ENCODE measurements at regions not wholly inside any gene's neighbourhood (a gene's known extent, or its start where the extent isn't known, plus 50 kb on each side); places are given as distances from the start of the nearest gene placed in this dataset.

- no peak for TF ChIP-seq CTCF (IDR thresholded peaks at IDR 0.05; ENCODE audit: unreplicated experiment)
- H3K27ac Mint-ChIP-seq (ENCODE audit: unreplicated experiment): no peak overlapping the region
- H3K27me3 Mint-ChIP-seq (ENCODE audit: unreplicated experiment): peaks cover 6% of the 10 kb centered on the region
- DNase-seq (ENCODE audit: low spot score): no peak
- H3K36me3 Mint-ChIP-seq (ENCODE audit: low read depth, unreplicated experiment): peaks cover 5% of the 10 kb centered on the region
- no peaks in the 10 kb centered on the region for H3K9me3 Mint-ChIP-seq (ENCODE audit: unreplicated experiment)
- peaks cover 55% of the 10 kb centered on the region for H3K4me1 Mint-ChIP-seq (ENCODE audit: unreplicated experiment)
- H3K4me3 Mint-ChIP-seq (ENCODE audit: unreplicated experiment): no peak overlapping the region
Measured at GRCh38 chr10:110397856-110398255, 93.1 kb upstream of the SMNDC1 start.

GRCh38 chr10:110398419-110399105 lies 93.8 kb upstream of the SMNDC1 start:
- Mint-ChIP-seq H3K9me3 (ENCODE audit: unreplicated experiment) (no peaks in the 10 kb centered on the region), H3K27me3 (ENCODE audit: unreplicated experiment) (peaks cover 6% of the 10 kb centered on the region), H3K27ac (ENCODE audit: unreplicated experiment) (peak overlapping the region; percentile 27), H3K36me3 (ENCODE audit: low read depth, unreplicated experiment) (peaks cover 5% of the 10 kb centered on the region), H3K4me3 (ENCODE audit: unreplicated experiment) (no peak overlapping the region), H3K4me1 (ENCODE audit: unreplicated experiment) (peaks cover 48% of the 10 kb centered on the region)
- TF ChIP-seq CTCF (IDR thresholded peaks at IDR 0.05; ENCODE audit: unreplicated experiment): no peak
- no peak for DNase-seq (ENCODE audit: low spot score)

GRCh38 chr10:110399106-110399964 lies 94.6 kb upstream of the SMNDC1 start:
- peaks cover 40% of the 10 kb centered on the region for H3K4me1 Mint-ChIP-seq (ENCODE audit: unreplicated experiment)
- peaks cover 5% of the 10 kb centered on the region for H3K36me3 Mint-ChIP-seq (ENCODE audit: low read depth, unreplicated experiment)
- H3K27ac Mint-ChIP-seq (ENCODE audit: unreplicated experiment): peak overlapping the region; percentile 27
- no peaks in the 10 kb centered on the region for H3K9me3 Mint-ChIP-seq (ENCODE audit: unreplicated experiment)
- no peak for TF ChIP-seq CTCF (IDR thresholded peaks at IDR 0.05; ENCODE audit: unreplicated experiment)
- H3K4me3 Mint-ChIP-seq (ENCODE audit: unreplicated experiment): no peak overlapping the region
- peaks cover 8% of the 10 kb centered on the region for H3K27me3 Mint-ChIP-seq (ENCODE audit: unreplicated experiment)
- no peak for DNase-seq (ENCODE audit: low spot score)

GRCh38 chr10:110399965-110400933 lies 95.5 kb upstream of the SMNDC1 start:
- no peak for TF ChIP-seq CTCF (IDR thresholded peaks at IDR 0.05; ENCODE audit: unreplicated experiment)
- H3K4me3 Mint-ChIP-seq (ENCODE audit: unreplicated experiment): no peak overlapping the region
- peaks cover 44% of the 10 kb centered on the region for H3K4me1 Mint-ChIP-seq (ENCODE audit: unreplicated experiment)
- no peaks in the 10 kb centered on the region for H3K36me3 Mint-ChIP-seq (ENCODE audit: low read depth, unreplicated experiment)
- DNase-seq (ENCODE audit: low spot score): no peak
- H3K9me3 Mint-ChIP-seq (ENCODE audit: unreplicated experiment): no peaks in the 10 kb centered on the region
- H3K27me3 Mint-ChIP-seq (ENCODE audit: unreplicated experiment): peaks cover 8% of the 10 kb centered on the region
- H3K27ac Mint-ChIP-seq (ENCODE audit: unreplicated experiment): no peak overlapping the region
